ENCODE measurements at regions not wholly inside any gene's neighbourhood (a gene's known extent, or its start where the extent isn't known, plus 50 kb on each side); places are given as distances from the start of the nearest gene placed in this dataset.

- H3K14ac ChIP-seq (ENCODE audit: insufficient read depth, low read length), result no peak overlapping the region
- no peak overlapping the region for H3K9ac ChIP-seq (ENCODE audit: extremely low read depth, insufficient read length, low read length)
- no peak overlapping the region for H2AFZ ChIP-seq (ENCODE audit: low read length)
- no peak overlapping the region for H3K4me2 ChIP-seq (ENCODE audit: insufficient read depth, insufficient read length, low read length)
- Mint-ChIP-seq H3K27me3 (ENCODE audit: low read depth) (no peaks in the 10 kb centered on the region), H3K36me3 (ENCODE audit: insufficient read depth in 1 of 3, low read depth in 3 of 3) (no peaks in the 10 kb centered on the region), H3K27ac (no peak overlapping the region), H3K4me1 (no peaks in the 10 kb centered on the region), H3K9me3 (no peaks in the 10 kb centered on the region), H3K4me3 (no peak overlapping the region)
- H3K23me2 ChIP-seq (ENCODE audit: insufficient read length, low read depth, low read length, poor library complexity, severe bottlenecking), result no peaks in the 10 kb centered on the region
- TF ChIP-seq, protein P1, sequence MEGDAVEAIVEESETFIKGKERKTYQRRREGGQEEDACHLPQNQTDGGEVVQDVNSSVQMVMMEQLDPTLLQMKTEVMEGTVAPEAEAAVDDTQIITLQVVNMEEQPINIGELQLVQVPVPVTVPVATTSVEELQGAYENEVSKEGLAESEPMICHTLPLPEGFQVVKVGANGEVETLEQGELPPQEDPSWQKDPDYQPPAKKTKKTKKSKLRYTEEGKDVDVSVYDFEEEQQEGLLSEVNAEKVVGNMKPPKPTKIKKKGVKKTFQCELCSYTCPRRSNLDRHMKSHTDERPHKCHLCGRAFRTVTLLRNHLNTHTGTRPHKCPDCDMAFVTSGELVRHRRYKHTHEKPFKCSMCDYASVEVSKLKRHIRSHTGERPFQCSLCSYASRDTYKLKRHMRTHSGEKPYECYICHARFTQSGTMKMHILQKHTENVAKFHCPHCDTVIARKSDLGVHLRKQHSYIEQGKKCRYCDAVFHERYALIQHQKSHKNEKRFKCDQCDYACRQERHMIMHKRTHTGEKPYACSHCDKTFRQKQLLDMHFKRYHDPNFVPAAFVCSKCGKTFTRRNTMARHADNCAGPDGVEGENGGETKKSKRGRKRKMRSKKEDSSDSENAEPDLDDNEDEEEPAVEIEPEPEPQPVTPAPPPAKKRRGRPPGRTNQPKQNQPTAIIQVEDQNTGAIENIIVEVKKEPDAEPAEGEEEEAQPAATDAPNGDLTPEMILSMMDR (conservative IDR thresholded peaks at IDR 0.05), result no peak
- H2BK5ac ChIP-seq (ENCODE audit: insufficient read length, low read length), result no peak overlapping the region
- no peak overlapping the region for H3T11ph ChIP-seq (ENCODE audit: low read length)
- H4K5ac ChIP-seq (ENCODE audit: insufficient read length, low read depth, low read length), result no peak overlapping the region
- no peaks in the 10 kb centered on the region for H3K27me3 ChIP-seq (ENCODE audit: insufficient read depth, low read length)
- no peak overlapping the region for H4K8ac ChIP-seq (replicated peaks; ENCODE audit: insufficient read length, low read depth, low read length)
- H3K27ac ChIP-seq (ENCODE audit: insufficient read length, low read depth, low read length), result no peak overlapping the region
- H3K23ac ChIP-seq (ENCODE audit: insufficient read length, low read depth, low read length), result no peak overlapping the region
- H2BK15ac ChIP-seq (ENCODE audit: low read depth, low read length), result no peak overlapping the region
- H3K4me1 ChIP-seq (ENCODE audit: insufficient read depth, low read length), result no peaks in the 10 kb centered on the region
- no peak overlapping the region for H3K4ac ChIP-seq (ENCODE audit: low read depth, low read length)
- H3K79me2 ChIP-seq (ENCODE audit: insufficient read depth, low read length), result no peaks in the 10 kb centered on the region
- no peaks in the 10 kb centered on the region for H3K79me1 ChIP-seq (ENCODE audit: insufficient read depth, low read depth, low read length, poor library complexity, severe bottlenecking)
- H2BK120ac ChIP-seq (ENCODE audit: low read depth, low read length, poor library complexity, severe bottlenecking), result no peak overlapping the region
- H4K20me1 ChIP-seq (ENCODE audit: control insufficient read depth, insufficient read depth, insufficient read length), result no peaks in the 10 kb centered on the region
- H3K9me3 ChIP-seq (ENCODE audit: control insufficient read depth, low read depth, low read length), result no peaks in the 10 kb centered on the region
- H2BK20ac ChIP-seq (ENCODE audit: low read depth, low read length, poor library complexity, severe bottlenecking), result no peak overlapping the region
- no peak for DNase-seq
- H2BK12ac ChIP-seq (ENCODE audit: insufficient read length, low read depth, low read length), result no peak overlapping the region
- no peak overlapping the region for H3K56ac ChIP-seq (ENCODE audit: insufficient read length, low read depth, low read length)
- H2AK5ac ChIP-seq (ENCODE audit: insufficient read length, low read length), result no peak overlapping the region
- H4K91ac ChIP-seq (ENCODE audit: insufficient read length, low read depth, low read length), result no peak overlapping the region
- no peak overlapping the region for H3K18ac ChIP-seq (ENCODE audit: insufficient read length, low read depth, low read length)
- no CpG with 5 or more reads among the region's 2 CpGs for WGBS (ENCODE audit: extremely low coverage, insufficient read length, low lambda C conversion rate)
These were observed 268.2 kb downstream of the FAM181B start for GRCh38 chr11:82465481-82465880.

Measured in H9 (cell line).